Stomach (tissue), 8 donors: ENCODE measurements at regions not wholly inside any gene's neighbourhood (a gene's known extent, or its start where the extent isn't known, plus 50 kb on each side); places are given as distances from the start of the nearest gene placed in this dataset.

Source experiments
- DNase-seq, 2 donors: peaks; one replicate each; pipeline versions ENCODE4 v3.0.0 to v3.0.0-alpha.2; 2013 to 2019
- H3K27ac ChIP-seq, 5 donors: fragments of 200-600 bp in 4 of 5; sonication (generic) in 4 of 5; one replicate each; pipeline ENCODE4 v1.5.1; 2013 to 2019; ENCODE audit warnings: mild to moderate bottlenecking in 1 of 5, moderate library complexity in 1 of 5
- H3K27me3 ChIP-seq, 3 donors: fragments of 200-600 bp; sonication (generic); one replicate each; pipeline ENCODE4 v1.5.1; 2017 to 2019; ENCODE audit warnings: mixed run types in 1 of 3
- H3K36me3 ChIP-seq, 4 donors: fragments of 200-600 bp; sonication (generic); 1 replicate in 3 of 4; 2 replicates in 1 of 4; pipeline ENCODE4 v1.5.1; 2016 to 2019
- H3K4me1 ChIP-seq, 4 donors: fragments of 200-600 bp; sonication (generic); one replicate each; pipeline ENCODE4 v1.5.1; 2016 to 2019
- H3K4me3 ChIP-seq, 4 donors: fragments of 200-600 bp; sonication (generic) in 3 of 4; one replicate each; pipeline ENCODE4 v1.5.1; 2016 to 2019; ENCODE audit warnings: mild to moderate bottlenecking in 1 of 4
- H3K9me3 ChIP-seq, 4 donors: fragments of 200-600 bp; sonication (generic); one replicate each; pipeline ENCODE4 v1.5.1; 2016 to 2019
- EP300 ChIP-seq: sonication (generic); formaldehyde crosslinking; IDR thresholded peaks from one replicate; pipeline ENCODE4 v1.6.1; 2017; ENCODE audit warnings: antibody characterized with exemption
- POLR2A ChIP-seq, 4 donors: fragments of 450-650 bp; IDR thresholded peaks; one replicate each; pipeline ENCODE4 v1.6.1; 2016; ENCODE audit warnings: antibody characterized with exemption in 4 of 4, control low read depth in 2 of 4, mild to moderate bottlenecking in 1 of 4, moderate library complexity in 1 of 4
- POLR2AphosphoS5 ChIP-seq, 3 donors: sonication (generic); formaldehyde crosslinking; IDR thresholded peaks; one replicate each; pipeline ENCODE4 v1.6.1; 2016; ENCODE audit warnings: antibody characterized with exemption in 3 of 3
- WGBS, 5 donors: extraction: QIAGEN DNeasy Blood & Tissue Kit in 3 of 5; methylation state at CpG; one replicate each; pipeline versions ENCODE4 v1.1.5 to v1.1.7; 2013 to 2018; 5-methylcytosine and 5-hydroxymethylcytosine counted together
- intact Hi-C: fragments of 100-400 bp; cut with DNase I; formaldehyde crosslinking; loops from one replicate; pipeline ENCODE4 v1.15.1; 2023; ENCODE audit warnings: low total_unique reads
- TF ChIP-seq, protein P1 (sequence below), 7 experiments: fragments of 450-650 bp in 4 of 7; fragments of 200-600 bp in 3 of 7; sonication (generic) in 3 of 7; IDR thresholded peaks; one replicate each; pipeline ENCODE4 v1.5.1; 2016 to 2019; ENCODE audit warnings: antibody characterized with exemption in 7 of 7, control low read depth in 2 of 7, mild to moderate bottlenecking in 1 of 7
- donor health status: healthy with polysubstance abuse.
- donor health status: Bipolar disorder and iron deficiency.
- donor health status: healthy.

DNA sequence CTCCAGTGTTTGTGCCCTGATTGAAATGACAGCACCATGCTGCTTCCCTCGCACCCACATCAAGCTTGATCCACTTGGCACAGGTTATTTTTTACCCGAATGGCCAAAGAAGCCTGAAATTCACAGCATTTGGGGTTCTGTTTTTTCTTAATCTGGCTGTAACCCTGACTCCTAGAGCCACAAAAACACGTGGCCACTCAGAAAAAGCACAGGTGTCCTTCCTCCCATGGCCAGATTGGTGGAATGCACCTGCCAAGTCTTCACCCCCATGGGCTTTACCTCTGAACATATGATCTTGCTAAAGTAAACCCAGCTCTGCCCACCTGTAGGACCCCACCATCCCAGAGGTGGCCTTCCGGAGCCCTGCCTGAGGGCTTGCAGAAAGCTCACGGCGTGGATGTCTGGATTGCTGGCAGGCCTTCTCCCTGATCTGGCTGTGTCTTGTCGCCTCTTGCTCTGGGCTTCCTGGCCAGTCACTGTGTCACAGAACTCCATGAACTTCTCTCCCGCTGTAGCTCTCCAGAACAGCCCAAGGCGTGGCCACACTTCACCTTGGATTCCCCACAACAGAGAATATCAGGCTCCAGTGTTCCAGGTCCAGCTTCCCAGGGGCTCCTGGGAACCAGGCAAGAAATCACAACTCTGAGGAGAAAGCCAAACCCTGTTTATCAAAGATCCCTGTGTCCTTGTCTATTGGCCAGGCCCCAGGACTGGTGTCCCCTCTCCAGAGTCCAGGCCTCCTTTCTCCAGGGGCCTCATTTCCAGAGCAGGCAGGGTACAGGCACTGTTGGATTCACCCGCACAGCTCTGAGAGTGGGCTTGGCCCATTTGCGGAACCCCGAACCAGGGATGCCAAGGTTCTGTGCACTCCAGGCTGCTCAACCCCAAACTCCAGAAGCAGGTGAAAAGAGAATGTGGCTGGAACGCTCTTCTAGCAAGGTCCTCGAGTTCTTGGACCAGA, 272.5 kb downstream of the SYK start:
- Histone ChIP-seq H3K4me3 (no peak overlapping the region), H3K27ac (no peak overlapping the region), H3K36me3 (no peaks in the 10 kb centered on the region), H3K27me3 (no peaks in the 10 kb centered on the region), H3K9me3 (no peaks in the 10 kb centered on the region), H3K4me1 (peaks cover 0 to 28% (median 11%) of the 10 kb centered on the region in 4 donors)
- intact Hi-C loops = no loop called here
- 89 to 94% (median 93%) methylated on average over 10 to 14 of the region's 14 CpGs for WGBS, 5 donors
- DNase-seq = no peak
- TF ChIP-seq POLR2A (IDR thresholded peaks at IDR 0.05) (no peak), POLR2AphosphoS5 (IDR thresholded peaks at IDR 0.05) (no peak)

DNA sequence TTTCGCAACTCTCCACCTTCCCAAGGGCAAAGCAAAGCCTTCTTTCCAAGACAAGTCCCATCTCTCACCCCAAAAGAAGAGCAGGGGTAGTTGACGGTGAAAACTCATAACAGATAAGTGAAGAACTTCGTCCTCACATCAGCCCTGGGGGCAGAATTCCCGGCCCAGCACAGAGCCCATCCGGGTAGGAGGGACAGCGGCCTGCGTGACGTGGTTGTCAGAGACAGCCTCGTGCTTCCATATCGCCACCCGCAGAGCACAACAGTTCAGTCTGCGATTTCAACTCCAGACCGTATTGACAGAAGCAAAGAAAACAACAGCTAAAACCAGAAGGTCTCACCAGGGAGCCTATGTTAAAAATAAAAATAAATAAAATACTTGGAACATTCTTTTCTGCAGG, 273.2 kb downstream of the SYK start:
- TF ChIP-seq EP300 = no peak
- TF ChIP-seq, protein P1, sequence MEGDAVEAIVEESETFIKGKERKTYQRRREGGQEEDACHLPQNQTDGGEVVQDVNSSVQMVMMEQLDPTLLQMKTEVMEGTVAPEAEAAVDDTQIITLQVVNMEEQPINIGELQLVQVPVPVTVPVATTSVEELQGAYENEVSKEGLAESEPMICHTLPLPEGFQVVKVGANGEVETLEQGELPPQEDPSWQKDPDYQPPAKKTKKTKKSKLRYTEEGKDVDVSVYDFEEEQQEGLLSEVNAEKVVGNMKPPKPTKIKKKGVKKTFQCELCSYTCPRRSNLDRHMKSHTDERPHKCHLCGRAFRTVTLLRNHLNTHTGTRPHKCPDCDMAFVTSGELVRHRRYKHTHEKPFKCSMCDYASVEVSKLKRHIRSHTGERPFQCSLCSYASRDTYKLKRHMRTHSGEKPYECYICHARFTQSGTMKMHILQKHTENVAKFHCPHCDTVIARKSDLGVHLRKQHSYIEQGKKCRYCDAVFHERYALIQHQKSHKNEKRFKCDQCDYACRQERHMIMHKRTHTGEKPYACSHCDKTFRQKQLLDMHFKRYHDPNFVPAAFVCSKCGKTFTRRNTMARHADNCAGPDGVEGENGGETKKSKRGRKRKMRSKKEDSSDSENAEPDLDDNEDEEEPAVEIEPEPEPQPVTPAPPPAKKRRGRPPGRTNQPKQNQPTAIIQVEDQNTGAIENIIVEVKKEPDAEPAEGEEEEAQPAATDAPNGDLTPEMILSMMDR (IDR thresholded peaks at IDR 0.05) = no peak
- TF ChIP-seq POLR2A (IDR thresholded peaks at IDR 0.05) = no peak
- TF ChIP-seq POLR2AphosphoS5 (IDR thresholded peaks at IDR 0.05) = no peak
- Histone ChIP-seq H3K9me3 (no peaks in the 10 kb centered on the region), H3K4me1 (peaks cover 0 to 28% (median 11%) of the 10 kb centered on the region in 4 donors), H3K27me3 (no peaks in the 10 kb centered on the region), H3K36me3 (no peaks in the 10 kb centered on the region), H3K4me3 (no peak overlapping the region), H3K27ac (no peak overlapping the region)
- WGBS, 5 donors = 86 to 92% (median 90%) methylated on average over 13 of the region's 13 CpGs
- DNase-seq = no peak
- intact Hi-C loops = no loop called here

DNA sequence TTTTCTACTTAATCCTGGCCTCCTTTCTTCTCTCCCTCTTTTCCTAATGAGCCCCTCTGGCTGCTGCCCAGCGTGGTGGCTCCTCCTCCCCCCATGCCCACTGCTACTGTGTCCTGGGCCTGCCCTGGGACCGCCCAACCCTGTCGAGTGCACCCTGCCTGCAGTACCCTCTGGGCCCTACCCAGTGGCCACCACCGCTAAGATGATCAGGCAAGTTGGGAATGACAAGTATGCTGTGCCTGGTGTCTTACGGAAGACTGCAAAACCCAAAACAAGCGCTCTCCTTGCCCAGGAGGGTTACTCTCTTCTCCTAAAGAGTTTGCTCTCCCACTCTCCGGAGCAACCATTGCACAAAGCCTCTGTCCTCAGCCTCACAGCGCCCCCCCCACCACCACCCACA, 273.7 kb downstream of the SYK start:
- WGBS, 5 donors = 86 to 93% (median 87%) methylated on average over 8 of the region's 8 CpGs
- TF ChIP-seq POLR2A (IDR thresholded peaks at IDR 0.05) (no peak), EP300 (no peak), POLR2AphosphoS5 (IDR thresholded peaks at IDR 0.05) (no peak)
- TF ChIP-seq, protein P1 (IDR thresholded peaks at IDR 0.05) = no peak
- no peak overlapping the region for H3K27ac ChIP-seq
- H3K4me1 ChIP-seq = peaks cover 0 to 28% (median 11%) of the 10 kb centered on the region in 4 donors
- H3K9me3 ChIP-seq = no peaks in the 10 kb centered on the region
- intact Hi-C loops = no loop called here
- no peaks in the 10 kb centered on the region for H3K36me3 ChIP-seq
- no peak for DNase-seq
- no peaks in the 10 kb centered on the region for H3K27me3 ChIP-seq
- H3K4me3 ChIP-seq = no peak overlapping the region

DNA sequence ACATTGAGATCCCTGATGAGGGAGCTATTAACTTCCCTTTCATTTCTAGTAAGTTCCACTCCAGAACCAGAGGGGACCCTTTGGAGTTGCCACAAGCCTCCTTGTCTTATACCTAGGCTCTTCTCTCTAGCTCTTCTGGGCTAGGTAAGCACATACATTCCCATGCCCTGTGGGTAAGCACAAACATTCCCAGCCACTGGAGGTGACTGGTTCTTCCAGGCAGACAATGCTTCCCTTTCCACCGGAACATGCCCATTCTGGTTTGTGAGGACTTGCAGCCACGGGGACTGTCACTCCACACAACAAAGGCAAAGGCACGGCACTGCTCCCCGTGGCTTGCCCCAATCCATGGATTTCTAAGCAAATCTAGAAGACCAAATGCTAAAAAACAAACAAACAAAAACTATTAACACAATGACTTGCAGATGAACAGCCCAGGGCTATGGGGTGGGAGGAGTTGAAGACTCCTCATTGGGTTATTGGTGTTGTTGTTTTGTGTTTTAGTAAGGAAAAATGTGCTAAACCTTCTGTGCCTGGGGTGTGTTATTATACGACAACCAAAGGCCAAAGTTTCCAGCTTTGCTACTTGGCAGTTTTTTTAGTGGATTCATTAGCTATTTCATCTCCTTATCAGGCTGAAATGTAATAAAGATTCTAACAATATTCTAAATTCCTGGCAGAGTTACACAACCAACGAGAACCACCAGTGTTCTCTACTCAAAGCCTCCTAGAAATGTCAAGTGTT, 276.2 kb downstream of the SYK start:
- Histone ChIP-seq H3K27me3 (no peaks in the 10 kb centered on the region), H3K27ac (no peak overlapping the region), H3K9me3 (no peaks in the 10 kb centered on the region), H3K4me1 (peaks cover 0 to 6% (median 2%) of the 10 kb centered on the region in 4 donors), H3K36me3 (no peaks in the 10 kb centered on the region), H3K4me3 (no peak overlapping the region)
- intact Hi-C loops = no loop called here
- no peak for TF ChIP-seq EP300
- TF ChIP-seq, protein P1 (IDR thresholded peaks at IDR 0.05) = no peak
- TF ChIP-seq POLR2A (IDR thresholded peaks at IDR 0.05) = no peak
- no peak for TF ChIP-seq POLR2AphosphoS5 (IDR thresholded peaks at IDR 0.05)
- DNase-seq = no peak
- WGBS, 5 donors = 77 to 89% (median 83%) methylated on average over 6 of the region's 6 CpGs
